NCI-H526 (cell line): ENCODE measurements at regions not wholly inside any gene's neighbourhood (a gene's known extent, or its start where the extent isn't known, plus 50 kb on each side); places are given as distances from the start of the nearest gene placed in this dataset.

Source experiments
- DNase-seq, 2 experiments: peaks; one replicate each; lab custom pipeline; 2025; lab: John Stamatoyannopoulos, UW

DNA sequence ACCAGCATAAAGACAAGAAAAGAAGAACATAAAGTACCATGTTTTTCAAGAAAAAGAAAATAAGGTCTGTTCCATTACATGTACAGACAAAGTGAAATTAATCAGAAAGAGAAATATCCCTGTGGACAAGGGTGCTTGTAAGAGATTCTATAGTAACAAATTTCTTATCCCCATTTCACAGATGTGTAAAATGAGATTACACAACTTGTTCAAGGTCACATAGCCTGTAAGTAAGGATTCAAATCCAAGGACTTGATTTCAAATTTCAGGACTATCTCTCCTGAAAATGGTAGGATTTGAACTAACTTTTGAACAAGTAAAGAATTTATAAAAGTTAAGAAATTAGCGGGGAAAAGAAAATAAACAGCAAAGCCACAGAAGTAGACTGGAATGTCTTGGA lies 248.2 kb upstream of the SLC39A10 start:
- no peak for DNase-seq

DNA sequence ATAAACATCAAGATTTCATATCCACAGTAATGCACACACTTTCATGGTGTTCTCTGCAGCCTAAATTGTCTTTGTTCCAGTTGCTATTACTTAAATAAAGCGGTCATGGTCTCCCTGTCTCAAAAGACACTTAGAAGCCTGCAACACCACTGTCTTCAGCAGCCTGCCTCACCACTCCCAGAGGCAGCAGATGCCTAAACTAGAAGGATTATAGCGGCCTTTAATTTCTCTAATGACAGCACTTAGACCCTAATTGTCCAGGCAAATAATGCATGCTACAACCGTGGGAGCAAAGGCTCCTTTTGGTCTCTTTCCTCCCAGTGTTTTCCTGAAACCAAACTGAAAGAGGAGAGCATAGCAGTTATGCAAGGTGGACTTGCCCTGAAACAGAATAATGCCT lies 248.8 kb upstream of the SLC39A10 start:
- DNase-seq = no peak

- DNase-seq = no peak
Observed at GRCh38 chr2:195407783-195408182, 249.2 kb upstream of the SLC39A10 start.

GRCh38 chr2:195406886-195407603 lies 250.0 kb upstream of the SLC39A10 start:
- DNase-seq = no peak

DNA sequence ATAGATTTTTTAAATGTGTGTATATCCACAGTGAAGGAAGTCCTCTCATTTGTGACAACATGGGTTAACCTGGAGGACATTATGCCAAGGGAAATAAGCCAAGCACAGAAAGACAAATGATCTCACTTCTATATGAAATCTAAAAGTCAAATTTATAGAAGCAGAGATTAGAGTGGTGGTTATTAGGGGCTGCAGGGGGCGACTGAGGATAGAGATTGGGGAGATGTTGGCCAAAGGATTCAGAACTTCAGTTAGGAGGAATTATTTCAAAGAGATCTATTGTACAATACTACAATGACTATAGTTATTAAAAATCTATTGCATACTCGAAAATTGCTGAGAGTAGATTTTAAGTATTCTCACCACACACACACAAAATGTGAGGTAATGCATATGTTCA lies 252.4 kb upstream of the SLC39A10 start:
- no peak for DNase-seq

GRCh38 chr2:195396479-195396878 lies 260.5 kb upstream of the SLC39A10 start:
- no peak for DNase-seq

DNA sequence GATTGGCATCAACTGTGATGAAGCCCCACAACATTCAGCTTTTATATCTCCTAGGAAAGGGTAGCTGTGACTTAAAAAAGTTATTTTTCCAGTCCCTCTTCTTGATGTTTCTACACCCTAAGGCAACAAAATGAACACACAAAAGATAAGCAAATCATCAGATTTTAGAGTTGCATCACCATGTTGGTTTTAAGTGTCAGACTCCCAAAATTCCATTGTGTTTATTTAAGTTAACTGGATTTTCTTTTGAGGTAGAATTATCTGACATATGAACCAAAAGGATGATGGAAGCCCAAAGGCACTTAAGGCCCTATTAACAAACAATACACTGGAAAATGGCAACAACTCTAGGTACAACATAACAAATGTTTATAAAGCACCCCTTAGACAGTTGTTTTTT lies 261.7 kb upstream of the SLC39A10 start:
- no peak for DNase-seq

GRCh38 chr2:195392446-195393336 lies 264.3 kb upstream of the SLC39A10 start:
- DNase-seq = no peak

GRCh38 chr2:195390686-195391321 lies 266.2 kb upstream of the SLC39A10 start:
- peak in 1 of 2 experiments; percentile 12 for DNase-seq

DNA sequence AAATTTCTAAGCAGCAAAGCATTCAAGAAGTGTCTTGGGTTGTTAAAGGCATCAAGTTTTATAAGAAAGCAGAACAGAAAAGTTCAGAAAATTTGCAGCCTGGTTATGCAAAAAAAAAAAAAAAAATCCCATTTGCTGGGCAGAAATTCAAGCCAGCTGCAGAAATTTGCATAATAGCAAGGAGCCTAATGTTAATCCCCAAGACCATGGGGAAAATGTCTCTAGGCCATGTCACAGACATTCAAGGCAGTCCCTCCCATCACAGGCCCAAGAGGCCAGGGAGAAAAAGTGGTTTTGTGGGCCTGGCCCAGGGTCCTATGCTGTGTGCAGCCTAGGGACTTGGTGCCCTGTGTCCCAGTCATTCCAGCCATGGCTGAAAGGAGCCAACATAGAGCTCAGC lies 269.0 kb upstream of the SLC39A10 start:
- DNase-seq = peak in 1 of 2 experiments; percentile 5

DNA sequence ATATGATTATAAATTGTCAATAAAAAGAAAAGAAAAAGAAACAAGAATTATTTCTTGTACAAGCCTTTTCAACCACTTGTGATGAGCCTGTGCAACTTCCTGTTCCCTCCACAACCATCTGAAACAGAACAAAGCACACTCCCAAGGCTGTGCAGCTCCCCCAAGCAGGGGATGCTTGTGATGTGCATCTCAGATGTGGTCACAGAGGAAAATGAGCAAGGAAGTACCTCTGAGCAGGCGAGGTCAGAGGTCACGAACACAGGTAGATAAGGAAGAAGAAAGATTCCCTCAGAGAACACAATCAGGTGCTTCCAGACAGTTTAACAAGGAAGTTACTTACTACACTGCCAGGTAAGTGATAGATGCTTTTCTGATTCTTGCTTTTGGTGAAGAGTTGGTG lies 274.8 kb upstream of the SLC39A10 start:
- no peak for DNase-seq

- DNase-seq = no peak
Observed at GRCh38 chr2:195370167-195370943, 286.7 kb upstream of the SLC39A10 start.

GRCh38 chr2:195369218-195369587 lies 287.8 kb upstream of the SLC39A10 start:
- DNase-seq = no peak

DNA sequence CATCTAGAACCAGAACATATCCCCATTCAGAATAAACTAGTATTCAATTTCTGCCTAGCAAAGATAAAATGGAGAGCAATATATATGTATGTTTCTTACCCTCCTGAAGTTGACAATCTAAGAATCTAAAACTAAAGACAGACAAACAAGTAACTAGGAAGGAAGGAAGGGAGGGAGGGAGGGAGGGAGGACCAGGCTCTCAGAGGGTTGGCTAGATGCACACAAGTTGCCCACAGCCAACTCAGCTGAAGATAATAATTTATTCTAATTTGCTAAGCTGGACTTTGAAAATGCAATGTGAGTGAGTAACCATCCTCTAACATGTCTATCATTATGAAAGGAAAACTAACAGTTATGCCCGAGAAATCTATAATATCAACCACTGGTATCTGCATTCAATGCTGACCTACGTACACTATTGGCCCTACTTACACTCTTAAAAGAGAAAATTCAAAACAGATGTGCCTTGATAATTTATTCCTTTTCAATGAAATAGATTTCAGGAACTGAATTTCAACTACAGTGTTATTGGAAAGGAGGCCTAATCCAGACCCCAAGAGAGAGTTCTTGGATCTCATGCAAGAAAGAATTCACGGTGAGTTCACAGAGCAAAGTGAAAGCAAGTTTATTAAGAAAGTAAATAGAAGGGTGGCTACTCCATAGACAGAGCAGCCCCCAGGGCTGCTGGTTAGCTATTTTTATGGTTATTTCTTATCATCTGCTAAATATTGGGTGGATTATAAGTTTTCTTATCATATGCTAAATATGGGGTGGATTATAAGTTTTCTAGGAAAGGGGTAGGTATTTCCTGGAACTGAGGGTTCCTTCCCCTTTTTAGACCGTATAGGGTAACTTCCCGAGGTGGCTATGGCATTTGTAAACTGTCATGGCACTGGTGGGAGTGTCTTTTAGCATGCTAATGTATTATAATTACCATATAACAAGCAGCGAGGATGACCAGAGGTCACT lies 288.5 kb upstream of the SLC39A10 start:
- DNase-seq = no peak

DNA sequence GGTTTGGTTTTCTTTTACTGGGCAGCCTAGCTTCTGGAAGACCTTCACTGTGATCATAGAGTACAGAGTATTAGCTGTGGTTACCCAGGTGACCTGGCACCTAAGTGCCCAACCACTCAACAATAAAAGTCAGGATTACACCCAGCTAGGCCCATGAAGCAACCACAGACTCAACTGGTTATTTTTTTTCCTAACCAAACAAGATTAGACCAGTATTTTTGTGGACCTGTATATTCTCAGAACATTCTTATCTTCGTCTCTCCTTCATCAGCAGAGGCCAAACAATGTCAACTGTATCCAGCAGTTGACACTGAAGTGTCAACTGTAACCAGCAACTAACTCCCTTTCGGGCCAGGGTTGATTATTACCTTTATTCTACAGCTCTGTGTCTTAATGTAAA lies 289.2 kb upstream of the SLC39A10 start:
- no peak for DNase-seq

- no peak for DNase-seq
Observed at GRCh38 chr2:195364015-195364965, 292.7 kb upstream of the SLC39A10 start.

DNA sequence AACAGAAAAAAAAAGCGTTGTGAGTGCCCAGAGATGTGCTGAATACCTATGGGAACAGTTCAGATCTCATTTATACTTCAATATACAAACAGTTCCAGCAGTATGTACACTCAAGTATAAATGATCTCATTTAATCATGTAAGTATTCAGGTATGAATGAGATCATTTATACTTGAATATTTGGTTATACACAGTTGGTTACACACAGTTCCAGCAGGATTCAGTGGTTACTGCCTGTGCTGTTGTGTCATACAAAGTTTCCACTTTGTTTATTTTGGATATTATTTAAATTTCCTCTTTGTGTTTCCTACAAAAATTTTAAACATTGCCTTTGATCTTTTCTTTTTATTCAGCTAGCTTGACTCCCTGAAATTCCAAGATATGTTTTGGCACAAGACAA lies 293.5 kb upstream of the SLC39A10 start:
- no peak for DNase-seq

DNA sequence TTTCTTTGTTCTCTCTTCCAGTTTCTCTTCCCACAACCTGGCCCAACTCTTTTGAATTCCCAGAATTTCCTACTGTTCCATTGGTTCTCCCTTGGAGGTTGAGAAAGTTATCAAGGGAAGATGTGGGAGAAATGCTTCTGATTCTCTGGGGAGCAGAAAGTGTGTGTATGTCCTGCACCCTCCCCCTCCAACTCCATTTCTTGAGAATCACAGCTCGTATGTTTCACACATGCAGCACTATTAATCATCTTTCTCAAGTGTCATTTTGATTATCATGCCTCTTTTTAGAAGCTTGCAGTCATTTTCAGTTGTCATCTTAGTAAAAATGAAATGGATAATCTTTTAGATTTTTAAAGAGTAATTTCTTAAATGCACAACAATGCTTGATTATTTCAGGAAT lies 296.8 kb upstream of the SLC39A10 start:
- DNase-seq = no peak

DNA sequence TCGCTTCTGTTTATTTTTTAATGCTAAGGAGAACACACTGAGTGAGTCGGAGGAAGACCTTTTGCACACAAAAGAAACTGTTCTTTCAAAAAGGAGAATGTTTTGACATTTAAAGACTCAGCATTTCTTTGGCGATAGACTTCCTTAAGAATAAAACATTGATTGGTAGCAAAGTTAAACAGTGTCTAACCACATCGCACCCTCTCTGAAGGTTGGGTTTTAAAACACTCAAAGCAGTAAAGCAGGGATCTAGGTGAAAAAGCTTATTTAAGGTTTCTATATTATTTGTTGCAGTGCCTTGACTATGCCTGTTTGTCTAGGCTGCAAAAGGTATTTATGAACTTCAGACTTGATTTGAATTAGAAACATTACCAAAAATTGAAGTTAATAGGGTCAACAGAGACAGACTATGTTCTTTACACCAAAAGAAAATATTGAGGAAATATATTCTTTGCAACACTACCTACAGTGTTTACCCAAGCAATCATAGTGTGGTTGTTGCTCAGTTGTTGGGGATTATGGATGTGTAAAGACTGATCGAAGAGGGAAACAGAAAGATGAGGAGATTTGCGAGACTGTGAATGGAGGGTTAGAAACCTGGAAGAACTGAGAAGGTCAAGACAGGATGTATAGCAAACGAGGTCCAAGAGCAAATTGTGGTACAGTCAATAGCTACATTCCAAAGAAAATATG lies 297.8 kb upstream of the SLC39A10 start:
- DNase-seq = no peak
